ENCODE measurements at regions not wholly inside any gene's neighbourhood (a gene's known extent, or its start where the extent isn't known, plus 50 kb on each side); places are given as distances from the start of the nearest gene placed in this dataset.

GRCh38 chr7:41303709-41304108, 399.2 kb downstream of the INHBA start (continued):
- no peak for TF ChIP-seq NR2F2 (IDR thresholded peaks at IDR 0.05)

DNA sequence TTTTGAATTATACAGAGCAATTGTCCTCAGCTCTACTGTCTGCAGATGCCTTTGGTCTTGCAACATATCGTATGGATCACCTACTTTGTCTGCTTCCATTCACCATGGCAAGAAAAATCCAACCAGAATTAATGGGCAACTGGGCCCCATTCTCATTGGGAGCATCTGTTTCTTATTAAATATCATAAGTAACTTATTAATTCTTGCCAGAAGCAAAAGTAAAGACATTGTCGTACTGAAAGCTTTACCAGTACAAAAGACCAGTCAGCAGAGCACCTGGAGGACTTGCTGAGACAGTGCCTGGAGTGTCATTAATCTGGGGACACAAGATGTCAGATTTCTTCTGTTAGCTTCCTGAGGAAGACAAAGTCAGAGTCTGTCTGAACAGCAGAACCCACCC, 404.5 kb downstream of the INHBA start:
- H3K27me3 ChIP-seq (ENCODE audit: control insufficient read depth in 4 of 4, insufficient read depth in 4 of 4, low read length in 3 of 4), result no peaks in the 10 kb centered on the region
- peaks cover 0 to 16% (median 13%) of the 10 kb centered on the region in 4 donors for H3K4me1 ChIP-seq (ENCODE audit: control insufficient read depth in 4 of 4, insufficient read depth in 4 of 4, low read length in 3 of 4)
- H3K9me3 ChIP-seq (ENCODE audit: control insufficient read depth in 4 of 4, low read length in 3 of 4), result no peaks in the 10 kb centered on the region
- H3K9ac ChIP-seq (ENCODE audit: low read depth in 1 of 2, low read length in 2 of 2), result no peak overlapping the region
- DNase-seq (ENCODE audit: low spot score), result no peak
- no peak for TF ChIP-seq HNF4A (conservative IDR thresholded peaks at IDR 0.05)
- TF ChIP-seq GABPA (IDR thresholded peaks at IDR 0.05 in 1 of 2, conservative IDR thresholded peaks at IDR 0.05 in 1 of 2), result no peak
- TF ChIP-seq, protein P1, sequence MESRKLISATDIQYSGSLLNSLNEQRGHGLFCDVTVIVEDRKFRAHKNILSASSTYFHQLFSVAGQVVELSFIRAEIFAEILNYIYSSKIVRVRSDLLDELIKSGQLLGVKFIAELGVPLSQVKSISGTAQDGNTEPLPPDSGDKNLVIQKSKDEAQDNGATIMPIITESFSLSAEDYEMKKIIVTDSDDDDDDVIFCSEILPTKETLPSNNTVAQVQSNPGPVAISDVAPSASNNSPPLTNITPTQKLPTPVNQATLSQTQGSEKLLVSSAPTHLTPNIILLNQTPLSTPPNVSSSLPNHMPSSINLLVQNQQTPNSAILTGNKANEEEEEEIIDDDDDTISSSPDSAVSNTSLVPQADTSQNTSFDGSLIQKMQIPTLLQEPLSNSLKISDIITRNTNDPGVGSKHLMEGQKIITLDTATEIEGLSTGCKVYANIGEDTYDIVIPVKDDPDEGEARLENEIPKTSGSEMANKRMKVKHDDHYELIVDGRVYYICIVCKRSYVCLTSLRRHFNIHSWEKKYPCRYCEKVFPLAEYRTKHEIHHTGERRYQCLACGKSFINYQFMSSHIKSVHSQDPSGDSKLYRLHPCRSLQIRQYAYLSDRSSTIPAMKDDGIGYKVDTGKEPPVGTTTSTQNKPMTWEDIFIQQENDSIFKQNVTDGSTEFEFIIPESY (IDR thresholded peaks at IDR 0.05), result no peak
- no peak for TF ChIP-seq FOXA1 (IDR thresholded peaks at IDR 0.05)
- no peak for TF ChIP-seq JUND (IDR thresholded peaks at IDR 0.05)
- TF ChIP-seq RXRA (IDR thresholded peaks at IDR 0.05), result no peak
- TF ChIP-seq RAD21 (IDR thresholded peaks at IDR 0.05), result no peak
- TF ChIP-seq YY1 (IDR thresholded peaks at IDR 0.05), result no peak
- no peak overlapping the region for H3K27ac ChIP-seq (ENCODE audit: low read depth in 1 of 2, low read length in 2 of 2)
- no peak overlapping the region for H3K4me3 ChIP-seq (ENCODE audit: low read depth in 1 of 3, low read length in 3 of 3)
- 74% methylated on average over 2 of the region's 2 CpGs for WGBS
- H3K36me3 ChIP-seq (ENCODE audit: control insufficient read depth in 4 of 4, insufficient read depth in 3 of 4, low read depth in 1 of 4, low read length in 3 of 4), result no peaks in the 10 kb centered on the region

DNA sequence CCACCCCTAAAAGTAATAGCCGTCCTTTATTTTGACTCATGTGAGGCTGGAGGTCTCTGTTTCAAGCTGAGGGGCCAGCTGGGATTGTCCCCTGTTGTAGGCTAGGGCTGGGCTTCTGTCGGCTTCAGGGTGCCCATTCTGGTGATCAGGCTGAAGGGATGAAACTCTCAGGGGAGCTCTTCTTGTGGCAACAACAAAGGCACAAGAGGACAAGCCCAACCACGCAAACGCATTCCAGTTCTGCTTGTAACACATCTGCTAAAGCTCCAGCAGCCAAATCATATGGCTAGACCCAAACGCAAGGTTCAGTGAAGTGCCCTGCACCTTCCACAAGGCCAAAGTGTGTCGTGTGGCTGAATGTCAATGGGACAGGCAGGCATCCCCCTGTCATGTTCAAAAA, 405.7 kb downstream of the INHBA start:
- H3K36me3 ChIP-seq (ENCODE audit: control insufficient read depth in 4 of 4, insufficient read depth in 3 of 4, low read depth in 1 of 4, low read length in 3 of 4), result no peaks in the 10 kb centered on the region
- WGBS, result 92% methylated on average over 6 of the region's 6 CpGs

More for the DNA sequence above, 405.7 kb downstream of the INHBA start:
- Histone ChIP-seq H3K27ac (ENCODE audit: low read depth in 1 of 2, low read length in 2 of 2) (no peak overlapping the region), H3K27me3 (ENCODE audit: control insufficient read depth in 4 of 4, insufficient read depth in 4 of 4, low read length in 3 of 4) (no peaks in the 10 kb centered on the region), H3K4me3 (ENCODE audit: low read depth in 1 of 3, low read length in 3 of 3) (no peak overlapping the region), H3K9ac (ENCODE audit: low read depth in 1 of 2, low read length in 2 of 2) (no peak overlapping the region), H3K9me3 (ENCODE audit: control insufficient read depth in 4 of 4, low read length in 3 of 4) (no peaks in the 10 kb centered on the region), H3K4me1 (ENCODE audit: control insufficient read depth in 4 of 4, insufficient read depth in 4 of 4, low read length in 3 of 4) (peaks cover 0 to 16% (median 13%) of the 10 kb centered on the region in 4 donors)
- no peak for DNase-seq (ENCODE audit: low spot score)
- no peak for TF ChIP-seq ATF3 (IDR thresholded peaks at IDR 0.05)
- TF ChIP-seq, protein P1 (IDR thresholded peaks at IDR 0.05), result no peak
- no peak for TF ChIP-seq SP1 (IDR thresholded peaks at IDR 0.05)
- no peak for TF ChIP-seq TAF1 (conservative IDR thresholded peaks at IDR 0.05)
- TF ChIP-seq, protein P2, sequence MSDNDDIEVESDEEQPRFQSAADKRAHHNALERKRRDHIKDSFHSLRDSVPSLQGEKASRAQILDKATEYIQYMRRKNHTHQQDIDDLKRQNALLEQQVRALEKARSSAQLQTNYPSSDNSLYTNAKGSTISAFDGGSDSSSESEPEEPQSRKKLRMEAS (IDR thresholded peaks at IDR 0.05), result no peak
- TF ChIP-seq RXRA (IDR thresholded peaks at IDR 0.05), result no peak
- TF ChIP-seq FOXA1 (IDR thresholded peaks at IDR 0.05), result no peak
- TF ChIP-seq CTCF (IDR thresholded peaks at IDR 0.05; ENCODE audit: low read depth, low read length, missing input control), result no peak
- TF ChIP-seq YY1 (IDR thresholded peaks at IDR 0.05), result no peak
- no peak for TF ChIP-seq JUND (IDR thresholded peaks at IDR 0.05)
- TF ChIP-seq HNF4G (IDR thresholded peaks at IDR 0.05), result no peak
- TF ChIP-seq RAD21 (IDR thresholded peaks at IDR 0.05), result no peak
- TF ChIP-seq, protein P3, sequence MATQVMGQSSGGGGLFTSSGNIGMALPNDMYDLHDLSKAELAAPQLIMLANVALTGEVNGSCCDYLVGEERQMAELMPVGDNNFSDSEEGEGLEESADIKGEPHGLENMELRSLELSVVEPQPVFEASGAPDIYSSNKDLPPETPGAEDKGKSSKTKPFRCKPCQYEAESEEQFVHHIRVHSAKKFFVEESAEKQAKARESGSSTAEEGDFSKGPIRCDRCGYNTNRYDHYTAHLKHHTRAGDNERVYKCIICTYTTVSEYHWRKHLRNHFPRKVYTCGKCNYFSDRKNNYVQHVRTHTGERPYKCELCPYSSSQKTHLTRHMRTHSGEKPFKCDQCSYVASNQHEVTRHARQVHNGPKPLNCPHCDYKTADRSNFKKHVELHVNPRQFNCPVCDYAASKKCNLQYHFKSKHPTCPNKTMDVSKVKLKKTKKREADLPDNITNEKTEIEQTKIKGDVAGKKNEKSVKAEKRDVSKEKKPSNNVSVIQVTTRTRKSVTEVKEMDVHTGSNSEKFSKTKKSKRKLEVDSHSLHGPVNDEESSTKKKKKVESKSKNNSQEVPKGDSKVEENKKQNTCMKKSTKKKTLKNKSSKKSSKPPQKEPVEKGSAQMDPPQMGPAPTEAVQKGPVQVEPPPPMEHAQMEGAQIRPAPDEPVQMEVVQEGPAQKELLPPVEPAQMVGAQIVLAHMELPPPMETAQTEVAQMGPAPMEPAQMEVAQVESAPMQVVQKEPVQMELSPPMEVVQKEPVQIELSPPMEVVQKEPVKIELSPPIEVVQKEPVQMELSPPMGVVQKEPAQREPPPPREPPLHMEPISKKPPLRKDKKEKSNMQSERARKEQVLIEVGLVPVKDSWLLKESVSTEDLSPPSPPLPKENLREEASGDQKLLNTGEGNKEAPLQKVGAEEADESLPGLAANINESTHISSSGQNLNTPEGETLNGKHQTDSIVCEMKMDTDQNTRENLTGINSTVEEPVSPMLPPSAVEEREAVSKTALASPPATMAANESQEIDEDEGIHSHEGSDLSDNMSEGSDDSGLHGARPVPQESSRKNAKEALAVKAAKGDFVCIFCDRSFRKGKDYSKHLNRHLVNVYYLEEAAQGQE (IDR thresholded peaks at IDR 0.05), result no peak
- no peak for TF ChIP-seq NR2F2 (IDR thresholded peaks at IDR 0.05)
- no peak for TF ChIP-seq FOXA2 (IDR thresholded peaks at IDR 0.05)
- TF ChIP-seq GABPA (IDR thresholded peaks at IDR 0.05 in 1 of 2, conservative IDR thresholded peaks at IDR 0.05 in 1 of 2), result no peak

All from liver (tissue), 8 donors.